Fibroblast of lung (primary cell): ENCODE measurements at regions not wholly inside any gene's neighbourhood (a gene's known extent, or its start where the extent isn't known, plus 50 kb on each side); places are given as distances from the start of the nearest gene placed in this dataset.

Experiments
- EZH2 ChIP-seq: IDR thresholded peaks from 2 replicates; pipeline ENCODE4 v1.5.1; 2012; ENCODE audit warnings: low read length, control low read depth, mild to moderate bottlenecking; ENCODE audit errors: missing control alignments
- TF ChIP-seq, protein P1 (sequence below), 2 donors: IDR thresholded peaks in 1 of 2; conservative IDR thresholded peaks in 1 of 2; 1 replicate in 1 of 2; 2 replicates in 1 of 2; pipeline ENCODE4 v1.5.1; 2011 to 2012; ENCODE audit warnings: low read length in 2 of 2, control low read depth in 1 of 2, inconsistent platforms in 1 of 2, low read depth in 1 of 2, mild to moderate bottlenecking in 1 of 2

DNA sequence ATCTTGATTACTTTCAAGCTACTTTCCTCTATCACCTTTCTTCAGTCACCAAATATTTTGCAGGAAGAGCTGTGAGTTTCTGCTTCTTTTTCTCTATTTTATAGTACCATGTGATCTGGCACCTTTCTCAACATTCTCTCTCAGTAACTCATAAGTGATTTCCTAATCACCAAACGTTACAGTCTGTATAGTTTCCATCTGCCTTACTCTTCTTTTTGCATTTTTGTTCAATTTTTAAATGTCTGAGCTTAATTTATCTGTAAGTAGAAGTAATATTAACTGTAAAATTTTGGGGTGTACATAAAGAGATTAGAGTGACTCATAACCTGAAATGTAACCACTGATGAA, 422.1 kb upstream of the SYT1 start:
- TF ChIP-seq, protein P1, sequence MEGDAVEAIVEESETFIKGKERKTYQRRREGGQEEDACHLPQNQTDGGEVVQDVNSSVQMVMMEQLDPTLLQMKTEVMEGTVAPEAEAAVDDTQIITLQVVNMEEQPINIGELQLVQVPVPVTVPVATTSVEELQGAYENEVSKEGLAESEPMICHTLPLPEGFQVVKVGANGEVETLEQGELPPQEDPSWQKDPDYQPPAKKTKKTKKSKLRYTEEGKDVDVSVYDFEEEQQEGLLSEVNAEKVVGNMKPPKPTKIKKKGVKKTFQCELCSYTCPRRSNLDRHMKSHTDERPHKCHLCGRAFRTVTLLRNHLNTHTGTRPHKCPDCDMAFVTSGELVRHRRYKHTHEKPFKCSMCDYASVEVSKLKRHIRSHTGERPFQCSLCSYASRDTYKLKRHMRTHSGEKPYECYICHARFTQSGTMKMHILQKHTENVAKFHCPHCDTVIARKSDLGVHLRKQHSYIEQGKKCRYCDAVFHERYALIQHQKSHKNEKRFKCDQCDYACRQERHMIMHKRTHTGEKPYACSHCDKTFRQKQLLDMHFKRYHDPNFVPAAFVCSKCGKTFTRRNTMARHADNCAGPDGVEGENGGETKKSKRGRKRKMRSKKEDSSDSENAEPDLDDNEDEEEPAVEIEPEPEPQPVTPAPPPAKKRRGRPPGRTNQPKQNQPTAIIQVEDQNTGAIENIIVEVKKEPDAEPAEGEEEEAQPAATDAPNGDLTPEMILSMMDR (conservative IDR thresholded peaks at IDR 0.05 in 1 of 2, IDR thresholded peaks at IDR 0.05 in 1 of 2; ENCODE audit: low read depth in 1 of 2, low read length in 2 of 2): no peak
- no peak for TF ChIP-seq EZH2
